MM.1S (cell line): ENCODE measurements at regions not wholly inside any gene's neighbourhood (a gene's known extent, or its start where the extent isn't known, plus 50 kb on each side); places are given as distances from the start of the nearest gene placed in this dataset.
"Not testable (repeated sequence)": the region's sequence is repeated elsewhere in the genome, so short reads cannot be mapped to it uniquely, and the experiment has no call there.

Experiments
- DNase-seq: peaks from one replicate; pipeline ENCODE4 v3.0.0-alpha.2; 2015
- H2AFZ ChIP-seq: fragments of 300-600 bp; sonication (generic); 2 replicates; pipeline ENCODE4 v1.6.0; 2016; ENCODE audit warnings: antibody characterized with exemption, low read length
- H3F3A ChIP-seq: fragments of 300-600 bp; sonication (generic); 2 replicates; pipeline ENCODE4 v1.6.1; 2016; ENCODE audit warnings: mild to moderate bottlenecking, antibody characterized with exemption, low read length, moderate library complexity, mixed read lengths; ENCODE audit not compliant: insufficient read depth
- H3K27ac ChIP-seq: fragments of 300-600 bp; sonication (generic); 2 replicates; pipeline ENCODE4 v1.5.1; 2016; ENCODE audit warnings: mild to moderate bottlenecking, low read length
- H3K27me3 ChIP-seq: fragments of 300-600 bp; sonication (generic); replicated peaks from 2 replicates; pipeline ENCODE4 v1.6.0; 2016; ENCODE audit warnings: low read length; ENCODE audit not compliant: insufficient read depth
- H3K36me3 ChIP-seq: fragments of 300-600 bp; sonication (generic); replicated peaks from 2 replicates; pipeline ENCODE4 v1.6.1; 2016; ENCODE audit warnings: mild to moderate bottlenecking, low read length, mixed read lengths; ENCODE audit not compliant: insufficient read depth
- H3K4me1 ChIP-seq: fragments of 300-600 bp; sonication (generic); 2 replicates; pipeline ENCODE4 v1.6.1; 2016; ENCODE audit warnings: low read length, mixed read lengths
- H3K4me2 ChIP-seq: fragments of 300-600 bp; sonication (generic); 2 replicates; pipeline ENCODE4 v1.6.0; 2016; ENCODE audit warnings: low read depth, low read length
- H3K4me3 ChIP-seq: fragments of 300-600 bp; sonication (generic); 2 replicates; pipeline ENCODE4 v1.5.1; 2016; ENCODE audit warnings: low read length, mixed read lengths
- H3K79me2 ChIP-seq: fragments of 300-600 bp; sonication (generic); 2 replicates; pipeline ENCODE4 v1.6.1; 2016; ENCODE audit warnings: mixed run types, low read length, mixed read lengths
- H3K9ac ChIP-seq: fragments of 300-600 bp; sonication (generic); 2 replicates; pipeline ENCODE4 v1.6.1; 2016; ENCODE audit warnings: low read length, mixed read lengths
- H3K9me2 ChIP-seq: fragments of 300-600 bp; sonication (generic); replicated peaks from 2 replicates; pipeline ENCODE4 v1.6.1; 2016; ENCODE audit warnings: mild to moderate bottlenecking, low read length, mixed read lengths; ENCODE audit not compliant: insufficient read depth
- H3K9me3 ChIP-seq: fragments of 300-600 bp; sonication (generic); replicated peaks from 2 replicates; pipeline ENCODE4 v1.6.1; 2016; ENCODE audit warnings: mild to moderate bottlenecking, low read length, mixed read lengths; ENCODE audit not compliant: insufficient read depth
- H4K20me1 ChIP-seq: fragments of 300-600 bp; sonication (generic); 2 replicates; pipeline ENCODE4 v1.6.1; 2016; ENCODE audit warnings: mild to moderate bottlenecking, low read length, moderate library complexity, mixed read lengths; ENCODE audit not compliant: insufficient read depth
- CTCF ChIP-seq: fragments of 300-600 bp; sonication (generic); IDR thresholded peaks from 2 replicates; pipeline ENCODE4 v1.5.1; 2016; ENCODE audit warnings: antibody characterized with exemption, low read length, mixed read lengths
- EZH2 ChIP-seq: fragments of 300-600 bp; sonication (generic); optimal IDR thresholded peaks from 2 replicates; pipeline ENCODE3; 2017; ENCODE audit warnings: low read depth, mild to moderate bottlenecking, antibody characterized with exemption, low read length, mixed read lengths
- EZH2phosphoT487 ChIP-seq: fragments of 300-600 bp; sonication (generic); IDR thresholded peaks from 2 replicates; pipeline ENCODE4 v1.6.1; 2018; ENCODE audit warnings: antibody characterized with exemption, low read length

GRCh38 chr1:177410179-177410766 is 239.5 kb downstream of the BRINP2 start:
- no peak overlapping the region for H3K4me2 ChIP-seq
- H4K20me1 ChIP-seq, result no peaks in the 10 kb centered on the region
- no peak overlapping the region for H2AFZ ChIP-seq
- no peak for DNase-seq
- TF ChIP-seq EZH2 (no peak), EZH2phosphoT487 (no peak), CTCF (no peak)
- H3K9me2 ChIP-seq, result no peaks in the 10 kb centered on the region
- H3K79me2 ChIP-seq, result no peaks in the 10 kb centered on the region
- H3K4me1 ChIP-seq, result no peaks in the 10 kb centered on the region
- no peak overlapping the region for H3K4me3 ChIP-seq
- no peaks in the 10 kb centered on the region for H3K27me3 ChIP-seq
- no peaks in the 10 kb centered on the region for H3K36me3 ChIP-seq
- H3K27ac ChIP-seq, result no peak overlapping the region
- H3K9ac ChIP-seq, result no peak overlapping the region
- H3F3A ChIP-seq, result no peaks in the 10 kb centered on the region
- H3K9me3 ChIP-seq, result no peaks in the 10 kb centered on the region

GRCh38 chr1:177406323-177406722 is 235.6 kb downstream of the BRINP2 start:
- H3K9me3 ChIP-seq, H3K4me2 ChIP-seq, H3K36me3 ChIP-seq, H3K79me2 ChIP-seq, H3K9ac ChIP-seq, H3K9me2 ChIP-seq, H3K27me3 ChIP-seq, H3K4me1 ChIP-seq, H2AFZ ChIP-seq, H4K20me1 ChIP-seq, H3K27ac ChIP-seq, H3K4me3 ChIP-seq, DNase-seq, H3F3A ChIP-seq: not testable (repeated sequence)

GRCh38 chr1:177392336-177392735 is 221.6 kb downstream of the BRINP2 start:
- Histone ChIP-seq H3K27ac (no peak overlapping the region), H3K4me1 (no peaks in the 10 kb centered on the region), H3K27me3 (no peaks in the 10 kb centered on the region), H3K36me3 (no peaks in the 10 kb centered on the region), H3K4me2 (no peak overlapping the region), H3K4me3 (no peak overlapping the region), H4K20me1 (no peaks in the 10 kb centered on the region), H3F3A (no peaks in the 10 kb centered on the region), H3K79me2 (no peaks in the 10 kb centered on the region), H3K9ac (no peak overlapping the region), H3K9me2 (no peaks in the 10 kb centered on the region), H3K9me3 (no peaks in the 10 kb centered on the region), H2AFZ (no peak overlapping the region)
- TF ChIP-seq EZH2 (no peak), EZH2phosphoT487 (no peak), CTCF (no peak)
- no peak for DNase-seq

- Histone ChIP-seq H3K4me1 (no peaks in the 10 kb centered on the region), H4K20me1 (no peaks in the 10 kb centered on the region), H3K4me3 (no peak overlapping the region), H3K9ac (no peak overlapping the region), H3F3A (no peaks in the 10 kb centered on the region), H3K9me3 (no peaks in the 10 kb centered on the region), H3K9me2 (no peaks in the 10 kb centered on the region), H3K4me2 (no peak overlapping the region), H3K27ac (no peak overlapping the region), H3K36me3 (no peaks in the 10 kb centered on the region), H3K27me3 (no peaks in the 10 kb centered on the region), H3K79me2 (no peaks in the 10 kb centered on the region), H2AFZ (no peak overlapping the region)
- DNase-seq, result no peak
- TF ChIP-seq CTCF (no peak), EZH2phosphoT487 (no peak), EZH2 (no peak)
Observed at GRCh38 chr1:177385760-177386698, 215.3 kb downstream of the BRINP2 start.
